ENCODE measurements at regions not wholly inside any gene's neighbourhood (a gene's known extent, or its start where the extent isn't known, plus 50 kb on each side); places are given as distances from the start of the nearest gene placed in this dataset.
"Not testable (repeated sequence)": the region's sequence is repeated elsewhere in the genome, so short reads cannot be mapped to it uniquely, and the experiment has no call there.

DNA sequence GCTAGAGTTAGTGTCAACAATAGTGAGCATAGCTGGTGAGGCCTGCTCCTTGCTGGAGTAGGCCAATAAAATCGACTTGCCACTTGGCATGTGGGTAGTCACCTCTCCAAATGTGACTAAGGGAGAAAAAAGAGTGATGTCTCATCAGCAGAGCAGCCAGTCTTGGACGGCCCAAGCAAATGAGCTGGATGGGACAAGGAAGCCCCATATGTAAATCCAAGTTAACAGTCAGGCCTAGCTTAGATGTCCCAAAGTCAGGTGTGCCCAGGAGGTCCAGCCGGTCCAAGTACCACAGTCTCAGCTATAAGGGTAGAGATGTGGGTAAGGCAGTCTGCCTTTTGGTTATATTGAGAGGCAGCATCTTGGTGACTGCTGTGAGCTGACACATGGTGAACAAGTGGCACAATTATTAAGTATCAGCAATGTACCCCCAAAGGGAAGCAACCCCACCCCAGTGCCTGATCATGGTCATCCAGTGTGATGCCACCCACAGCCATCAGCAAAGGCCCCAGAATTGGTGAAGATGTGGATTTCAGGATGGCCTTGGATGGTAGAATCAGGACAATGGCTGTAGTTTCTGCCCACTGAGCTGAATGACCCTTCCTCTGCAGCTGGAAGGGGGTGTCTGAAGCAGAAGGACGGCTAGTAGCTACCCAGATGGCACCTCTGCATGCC lies 83.4 kb downstream of the TNFRSF13B start:
- Mint-ChIP-seq H3K27ac (no peak overlapping the region), H3K4me3 (no peak overlapping the region), H3K4me1 (no peaks in the 10 kb centered on the region), H3K27me3 (peaks cover 4% of the 10 kb centered on the region), H3K36me3 (no peaks in the 10 kb centered on the region), H3K9me3 (no peaks in the 10 kb centered on the region)
- no peak for DNase-seq
- CTCF ChIA-PET = no interaction called here

DNA sequence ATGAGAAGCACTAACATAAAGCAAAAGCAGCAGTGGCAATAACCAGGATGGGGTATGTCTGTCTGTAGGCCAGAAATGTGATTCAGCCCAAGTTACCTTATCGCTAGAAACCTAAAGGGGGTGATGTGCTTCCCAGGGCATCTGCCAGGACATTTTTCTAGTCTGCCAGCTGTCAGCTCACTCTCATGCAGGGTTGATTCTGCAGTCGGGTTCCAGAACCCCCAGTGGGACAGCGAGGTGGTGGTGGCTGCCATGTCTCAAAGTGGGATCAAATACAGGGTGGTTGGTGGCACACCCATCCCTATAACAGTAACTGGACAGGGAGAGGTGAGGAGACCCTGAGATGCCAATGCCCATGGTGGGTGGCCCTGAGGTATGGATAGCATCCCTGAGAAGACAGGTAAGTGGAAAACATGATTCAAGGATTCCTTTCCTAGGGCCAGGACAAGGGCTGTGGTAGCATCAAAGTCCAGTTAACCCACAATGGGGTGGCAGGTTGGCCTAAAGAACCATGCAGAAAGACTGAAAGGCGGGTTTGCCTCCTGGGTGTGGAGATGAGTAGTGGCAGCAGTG lies 84.3 kb downstream of the TNFRSF13B start:
- Mint-ChIP-seq H3K27ac (no peak overlapping the region), H3K4me3 (no peak overlapping the region), H3K9me3 (no peaks in the 10 kb centered on the region), H3K4me1 (no peaks in the 10 kb centered on the region), H3K36me3 (no peaks in the 10 kb centered on the region), H3K27me3 (peaks cover 4% of the 10 kb centered on the region)
- no peak for DNase-seq
- CTCF ChIA-PET = no interaction called here

DNA sequence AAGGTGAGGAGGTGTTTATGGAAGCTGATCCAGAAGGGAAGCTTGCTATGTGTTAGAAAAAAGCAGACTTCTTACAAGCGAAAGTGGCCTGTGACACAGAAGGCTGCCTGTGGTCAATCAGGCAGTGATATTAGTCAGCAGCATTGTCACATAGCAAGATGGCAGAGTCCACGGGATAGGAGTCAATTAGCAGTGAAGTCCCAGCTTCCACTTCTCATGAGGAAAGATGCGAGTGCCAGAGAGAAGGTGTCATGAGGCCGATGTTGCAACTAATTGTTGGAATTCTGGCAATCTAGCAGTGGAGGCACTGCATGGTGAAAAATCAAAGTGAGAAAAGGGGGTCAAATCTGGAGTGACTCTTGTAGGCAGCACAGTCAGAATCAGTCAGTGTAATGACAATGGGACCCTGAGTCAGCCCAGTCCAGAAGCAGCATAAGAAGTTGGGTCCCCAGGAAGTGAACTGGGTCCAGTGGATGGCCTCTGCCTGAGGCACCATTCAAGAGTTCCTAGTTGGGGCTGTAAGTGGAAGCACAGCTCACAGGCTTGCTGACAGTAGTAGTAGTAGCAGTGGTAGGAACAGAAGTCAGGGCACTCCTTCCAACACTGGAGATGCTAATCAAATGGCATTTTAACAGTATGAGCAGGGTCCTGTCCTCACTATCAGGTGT lies 85.1 kb downstream of the TNFRSF13B start:
- DNase-seq = no peak
- Mint-ChIP-seq H3K4me1 (no peaks in the 10 kb centered on the region), H3K27me3 (peaks cover 4% of the 10 kb centered on the region), H3K36me3 (no peaks in the 10 kb centered on the region), H3K27ac (no peak overlapping the region), H3K9me3 (no peaks in the 10 kb centered on the region), H3K4me3 (no peak overlapping the region)
- CTCF ChIA-PET = no interaction called here

DNA sequence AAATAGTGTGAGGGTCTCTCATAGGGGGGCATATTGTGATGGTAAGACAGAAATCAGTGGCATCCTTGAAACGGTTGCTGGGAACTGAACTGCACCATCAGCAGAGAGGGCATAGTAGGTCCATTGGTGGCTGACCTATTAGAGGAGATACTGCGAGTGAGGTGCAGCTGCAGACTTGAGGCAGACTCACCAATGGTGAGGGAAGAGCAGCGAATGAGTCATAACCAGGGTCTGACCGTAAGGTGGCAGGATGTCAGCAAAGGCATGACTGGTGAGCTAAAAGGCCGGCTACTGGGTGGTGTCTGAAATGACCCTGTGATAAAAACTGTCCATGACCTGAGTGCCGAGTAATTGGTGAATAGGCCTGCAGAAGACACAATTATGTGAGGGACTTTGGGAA lies 86.7 kb downstream of the TNFRSF13B start:
- H3K27ac Mint-ChIP-seq, H3K36me3 Mint-ChIP-seq, DNase-seq, H3K4me1 Mint-ChIP-seq, H3K27me3 Mint-ChIP-seq, CTCF ChIA-PET, H3K9me3 Mint-ChIP-seq, H3K4me3 Mint-ChIP-seq: not testable (repeated sequence)

DNA sequence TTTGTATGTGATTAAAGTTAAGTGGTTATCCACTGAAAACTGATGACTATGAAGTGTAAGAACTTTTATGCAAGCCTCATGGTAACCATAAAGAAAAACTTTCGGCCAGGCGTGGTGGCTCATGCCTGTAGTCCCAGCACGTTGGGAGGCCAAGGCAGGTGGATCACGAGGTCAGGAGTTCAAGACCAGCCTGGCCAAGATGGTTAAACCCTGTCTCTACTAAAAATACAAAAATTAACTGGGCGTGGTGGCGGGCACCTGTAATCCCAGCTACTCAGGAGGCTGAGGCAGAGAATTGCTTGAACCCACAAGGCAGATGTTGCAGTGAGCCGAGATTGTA lies 89.0 kb downstream of the TNFRSF13B start:
- CTCF ChIA-PET, H3K27ac Mint-ChIP-seq, DNase-seq, H3K27me3 Mint-ChIP-seq, H3K36me3 Mint-ChIP-seq, H3K4me3 Mint-ChIP-seq, H3K4me1 Mint-ChIP-seq, H3K9me3 Mint-ChIP-seq: not testable (repeated sequence)

DNA sequence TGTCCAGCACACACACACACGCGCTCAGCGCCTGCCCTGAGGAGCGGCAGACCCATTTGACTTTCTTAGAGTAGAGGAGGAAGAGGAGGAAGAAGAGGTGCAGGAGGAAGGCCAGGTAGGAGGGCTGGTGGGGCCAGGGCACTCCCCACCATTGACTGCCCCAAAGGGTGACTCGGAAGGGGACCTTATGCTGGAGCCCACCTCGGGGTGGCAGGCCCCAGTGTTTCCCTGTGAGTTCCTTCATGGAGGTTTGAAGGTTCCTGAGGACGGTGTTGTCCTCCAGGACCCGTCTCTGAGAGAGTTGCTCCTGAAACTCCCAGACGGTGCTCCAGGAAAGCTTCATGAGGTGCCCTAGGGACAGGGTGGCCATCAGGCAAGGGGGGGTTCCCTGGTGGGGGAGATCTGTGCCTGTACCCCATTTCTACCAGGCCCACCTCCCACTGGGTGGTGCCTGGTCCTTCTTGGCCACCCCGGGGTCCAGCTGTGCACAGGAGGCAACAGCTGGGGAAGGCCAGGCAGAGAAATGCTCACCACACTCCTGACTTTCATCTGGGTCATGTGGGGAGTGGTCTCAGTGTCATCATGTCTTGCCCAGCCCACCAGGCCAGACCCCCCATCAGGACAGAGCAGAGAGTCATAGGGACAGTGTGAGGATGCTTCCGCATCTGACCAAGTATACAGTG lies 89.5 kb downstream of the TNFRSF13B start:
- Mint-ChIP-seq H3K9me3 (no peaks in the 10 kb centered on the region), H3K4me3 (no peak overlapping the region), H3K4me1 (no peaks in the 10 kb centered on the region), H3K27me3 (no peaks in the 10 kb centered on the region), H3K27ac (no peak overlapping the region), H3K36me3 (no peaks in the 10 kb centered on the region)
- DNase-seq = no peak
- CTCF ChIA-PET = no interaction called here

DNA sequence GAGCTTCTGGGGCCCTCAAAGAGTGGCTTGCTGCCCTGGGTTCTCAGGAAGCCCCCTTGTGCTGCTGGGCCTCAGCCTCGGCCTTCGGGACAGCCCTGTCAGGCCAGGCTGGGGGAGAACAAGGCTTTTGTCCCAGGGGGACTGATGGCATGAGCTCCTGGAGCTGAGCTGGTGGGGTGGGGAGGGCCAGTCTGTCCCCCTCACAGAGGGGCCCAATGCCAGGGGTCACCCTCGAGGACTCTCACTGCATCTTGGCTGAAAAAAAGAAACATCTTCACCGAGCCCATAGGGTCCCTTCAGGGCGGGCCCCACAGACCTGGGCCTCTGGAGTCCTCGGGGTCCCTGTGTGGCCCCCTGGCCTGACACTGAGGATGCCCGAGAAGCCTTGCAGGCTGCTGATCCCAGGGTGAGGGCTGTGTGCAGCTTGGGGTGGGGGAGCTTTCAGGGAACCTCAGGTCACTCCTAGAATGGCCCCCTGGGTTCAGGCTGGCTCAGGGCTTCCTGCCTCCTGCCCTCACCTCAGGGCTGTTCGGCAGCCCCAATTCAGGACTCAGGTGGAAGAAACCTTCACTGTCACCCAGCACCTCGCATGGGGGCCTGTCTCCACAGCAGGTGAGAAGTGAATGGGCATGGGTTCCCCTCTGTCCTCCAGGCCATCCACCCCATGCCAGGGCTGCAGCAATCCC lies 90.5 kb downstream of the TNFRSF13B start:
- Mint-ChIP-seq H3K4me3 (no peak overlapping the region), H3K27ac (no peak overlapping the region), H3K9me3 (no peaks in the 10 kb centered on the region), H3K36me3 (no peaks in the 10 kb centered on the region), H3K4me1 (no peaks in the 10 kb centered on the region), H3K27me3 (no peaks in the 10 kb centered on the region)
- CTCF ChIA-PET = interaction anchor here (0.7 kb wide), 1 partner anchor 110 kb away, joined by 3 read pairs; no protein-coding TSS in a partner anchor
- DNase-seq = no peak

DNA sequence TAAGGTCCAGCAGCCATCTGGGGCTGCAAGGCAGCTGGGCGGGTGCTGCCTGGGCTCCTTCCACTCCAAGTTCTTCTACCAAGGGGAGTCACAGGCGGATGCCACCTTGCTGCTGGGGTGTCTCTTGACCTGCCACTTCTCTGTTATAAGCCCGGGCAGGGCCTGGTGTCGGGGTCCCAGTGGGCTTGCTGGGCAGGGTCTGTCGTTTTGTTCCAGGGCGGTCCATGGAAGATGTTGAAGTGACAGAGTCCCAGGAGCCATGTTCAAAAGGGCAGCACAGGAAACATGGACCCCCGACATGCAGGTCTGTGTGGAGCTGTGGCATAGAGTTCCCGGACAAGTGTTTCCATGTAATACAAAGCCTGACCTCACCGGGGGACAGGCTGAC lies 91.1 kb downstream of the TNFRSF13B start:
- no peak overlapping the region for H3K27ac Mint-ChIP-seq
- no peaks in the 10 kb centered on the region for H3K36me3 Mint-ChIP-seq
- no peaks in the 10 kb centered on the region for H3K27me3 Mint-ChIP-seq
- H3K4me1 Mint-ChIP-seq = no peaks in the 10 kb centered on the region
- H3K9me3 Mint-ChIP-seq = no peaks in the 10 kb centered on the region
- no peak for DNase-seq
- CTCF ChIA-PET = interaction anchor here (0.7 kb wide), 1 partner anchor 111 kb away, joined by 3 read pairs; no protein-coding TSS in a partner anchor
- H3K4me3 Mint-ChIP-seq = no peak overlapping the region

DNA sequence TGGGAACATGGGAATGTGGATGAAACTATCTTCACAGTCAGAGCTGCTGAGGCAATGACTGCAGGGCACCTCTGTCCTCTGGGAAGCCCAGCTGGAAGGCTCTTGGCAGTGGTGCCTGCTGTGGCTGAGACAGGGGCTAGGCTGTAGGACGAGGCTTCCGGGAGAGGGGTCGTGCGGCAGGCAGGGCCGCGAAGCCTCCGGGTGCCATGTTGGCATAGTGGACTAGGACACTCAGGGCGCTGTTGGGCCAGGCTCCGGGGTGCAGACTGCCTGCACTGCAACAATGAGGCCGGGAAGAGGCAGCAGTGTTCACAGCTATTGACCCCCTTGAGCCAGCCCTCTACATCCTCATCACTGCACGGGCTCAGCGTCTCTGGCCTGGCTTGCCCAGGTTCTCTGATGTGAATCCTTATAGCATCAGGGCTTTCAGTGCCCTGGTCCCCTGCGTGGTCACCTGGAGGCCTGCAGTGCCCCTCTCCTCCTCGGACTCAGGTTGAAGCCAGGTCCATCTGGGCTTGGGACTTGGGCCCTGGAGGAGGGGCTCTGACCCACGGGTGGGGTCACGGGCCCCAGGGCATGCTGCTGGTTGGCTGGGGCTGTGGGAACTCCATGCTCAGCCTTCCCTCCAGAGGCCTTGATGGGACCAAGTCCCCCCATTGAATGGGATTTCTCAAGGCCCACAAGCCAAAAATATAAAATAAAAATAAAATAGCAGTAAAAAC lies 91.6 kb downstream of the TNFRSF13B start:
- Mint-ChIP-seq H3K27me3 (no peaks in the 10 kb centered on the region), H3K9me3 (no peaks in the 10 kb centered on the region), H3K36me3 (no peaks in the 10 kb centered on the region), H3K27ac (no peak overlapping the region), H3K4me1 (no peaks in the 10 kb centered on the region), H3K4me3 (no peak overlapping the region)
- DNase-seq = no peak
- CTCF ChIA-PET = interaction anchor here (0.7 kb wide), 1 partner anchor 111 kb away, joined by 3 read pairs; no protein-coding TSS in a partner anchor

DNA sequence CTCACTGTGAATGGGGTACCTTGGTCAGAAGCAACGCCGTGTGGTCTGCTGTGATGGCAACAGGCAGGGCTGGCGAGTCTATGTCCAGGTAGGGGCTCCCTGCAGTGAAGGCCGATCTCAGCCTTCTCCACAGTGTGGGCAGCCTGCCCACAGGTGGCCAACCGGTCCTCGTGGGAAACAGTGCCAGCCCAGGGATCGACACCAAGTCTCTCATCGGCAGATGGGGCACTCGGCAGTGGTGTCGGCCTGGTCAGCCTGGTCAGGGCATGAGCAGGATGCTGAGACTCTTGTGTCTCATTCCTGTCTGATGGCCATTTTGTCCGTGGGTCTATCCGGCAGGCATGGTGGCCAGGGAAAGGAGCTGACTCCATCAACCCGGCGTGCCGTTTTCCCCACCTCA lies 92.2 kb downstream of the TNFRSF13B start:
- DNase-seq = no peak
- Mint-ChIP-seq H3K36me3 (no peaks in the 10 kb centered on the region), H3K4me1 (no peaks in the 10 kb centered on the region), H3K27ac (no peak overlapping the region), H3K9me3 (no peaks in the 10 kb centered on the region), H3K27me3 (no peaks in the 10 kb centered on the region), H3K4me3 (no peak overlapping the region)
- CTCF ChIA-PET = no interaction called here

DNA sequence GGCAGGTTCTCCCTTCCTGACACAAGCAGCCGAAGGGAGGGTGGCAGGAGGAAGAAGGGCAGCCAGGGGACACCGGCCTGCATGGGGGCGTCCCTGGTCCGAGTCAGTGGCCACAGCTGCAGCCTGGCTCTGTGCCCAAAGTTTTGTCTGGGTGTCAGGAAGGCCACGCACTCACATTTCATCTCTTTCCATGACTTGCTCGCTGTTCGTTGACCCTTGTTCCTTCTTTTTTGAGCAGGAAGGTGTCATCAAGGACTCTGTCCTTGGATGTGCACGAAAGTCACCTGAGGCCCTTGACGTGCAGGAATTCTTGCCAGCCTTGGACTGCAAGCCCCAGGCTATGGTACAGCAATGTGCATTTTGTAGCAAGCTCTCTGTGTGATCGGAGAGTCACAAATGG lies 93.3 kb downstream of the TNFRSF13B start:
- CTCF ChIA-PET = interaction anchor here (1.0 kb wide), 1 partner anchor 11 kb away, joined by 4 read pairs; no protein-coding TSS in a partner anchor
- peaks cover 3% of the 10 kb centered on the region for H3K27me3 Mint-ChIP-seq

DNA sequence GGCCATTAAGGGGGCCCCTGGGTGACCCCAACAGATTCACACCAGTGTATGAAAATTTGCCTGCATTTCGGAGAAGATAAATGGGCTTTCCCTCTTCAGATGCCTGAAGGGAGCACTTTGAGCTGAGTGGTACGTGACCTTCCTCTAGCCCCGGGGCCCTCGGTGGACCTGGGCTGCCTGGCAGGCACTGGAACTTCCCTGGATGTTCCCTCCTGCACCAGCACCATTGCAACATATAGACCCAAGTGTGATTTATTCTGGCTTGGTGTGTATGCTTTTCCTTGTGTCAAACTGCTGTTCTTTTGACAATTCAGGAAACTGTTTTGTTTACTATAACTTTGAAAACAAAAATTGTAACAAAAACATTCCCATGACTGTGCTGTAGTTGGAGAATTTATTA lies 93.8 kb downstream of the TNFRSF13B start:
- no peak overlapping the region for H3K4me3 Mint-ChIP-seq

More for the DNA sequence above, 93.3 kb downstream of the TNFRSF13B start:
- Mint-ChIP-seq H3K27ac (no peak overlapping the region), H3K4me1 (no peaks in the 10 kb centered on the region), H3K9me3 (no peaks in the 10 kb centered on the region), H3K36me3 (no peaks in the 10 kb centered on the region), H3K4me3 (no peak overlapping the region)
- DNase-seq = no peak

DNA sequence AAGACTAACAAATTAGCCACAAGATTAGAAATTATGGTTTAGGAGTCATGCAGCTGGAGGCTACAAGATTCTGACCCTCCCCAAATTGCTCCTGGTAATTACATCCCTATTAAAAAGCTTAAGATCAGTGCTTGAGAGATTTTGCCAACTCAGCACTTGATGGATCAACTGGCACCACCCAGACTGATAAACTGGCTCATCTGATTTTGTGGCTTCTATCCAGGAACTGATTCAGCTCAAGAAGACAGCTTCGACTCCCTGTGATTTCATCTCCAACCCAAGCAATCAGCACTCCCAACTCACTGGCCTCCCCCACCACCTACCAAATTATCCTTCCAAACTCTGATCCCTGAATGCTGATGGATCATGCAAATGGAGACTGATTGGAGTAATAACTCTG lies 94.8 kb downstream of the TNFRSF13B start:
- peaks cover 11% of the 10 kb centered on the region for H3K27me3 Mint-ChIP-seq
- CTCF ChIA-PET = no interaction called here
- H3K9me3 Mint-ChIP-seq = no peaks in the 10 kb centered on the region
- no peak overlapping the region for H3K27ac Mint-ChIP-seq
- H3K4me3 Mint-ChIP-seq = no peak overlapping the region
- H3K36me3 Mint-ChIP-seq = no peaks in the 10 kb centered on the region
- no peak for DNase-seq
- no peaks in the 10 kb centered on the region for H3K4me1 Mint-ChIP-seq

More for the DNA sequence above, 93.8 kb downstream of the TNFRSF13B start:
- H3K4me1 Mint-ChIP-seq = no peaks in the 10 kb centered on the region
- CTCF ChIA-PET = interaction anchor here (1.0 kb wide), 1 partner anchor 11 kb away, joined by 4 read pairs; no protein-coding TSS in a partner anchor
- no peak for DNase-seq
- H3K9me3 Mint-ChIP-seq = no peaks in the 10 kb centered on the region
- H3K36me3 Mint-ChIP-seq = no peaks in the 10 kb centered on the region
- H3K27me3 Mint-ChIP-seq = peaks cover 4% of the 10 kb centered on the region
- H3K27ac Mint-ChIP-seq = no peak overlapping the region

DNA sequence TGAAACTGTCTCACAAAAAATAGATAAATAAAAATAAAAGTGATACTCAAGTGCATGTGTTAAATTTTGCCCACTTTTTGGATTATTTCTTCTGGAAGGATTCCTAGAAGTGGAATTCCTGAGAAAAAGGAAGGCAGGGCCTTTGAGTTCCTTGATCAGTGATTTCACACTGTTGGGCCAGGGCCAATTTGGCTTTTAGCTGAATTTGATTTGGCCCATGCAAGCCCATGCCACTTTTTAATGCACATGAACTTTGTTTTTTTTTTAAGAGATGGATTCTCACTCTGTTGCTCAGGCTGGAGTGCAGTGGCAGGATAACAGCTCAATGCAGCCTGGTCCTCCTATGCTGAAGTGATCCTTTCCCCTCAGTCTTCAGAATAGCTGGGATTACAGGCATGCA lies 96.3 kb downstream of the TNFRSF13B start:
- Mint-ChIP-seq H3K27ac (no peak overlapping the region), H3K4me3 (no peak overlapping the region), H3K27me3 (peaks cover 14% of the 10 kb centered on the region), H3K36me3 (no peaks in the 10 kb centered on the region), H3K9me3 (no peaks in the 10 kb centered on the region), H3K4me1 (no peaks in the 10 kb centered on the region)
- DNase-seq = no peak
- CTCF ChIA-PET = no interaction called here
